ENCODE measurements at regions not wholly inside any gene's neighbourhood (a gene's known extent, or its start where the extent isn't known, plus 50 kb on each side); places are given as distances from the start of the nearest gene placed in this dataset.
"Not testable (repeated sequence)": the region's sequence is repeated elsewhere in the genome, so short reads cannot be mapped to it uniquely, and the experiment has no call there.

- not testable (repeated sequence) for DNase-seq
These were observed 180.1 kb downstream of the PLPPR4 start for GRCh38 chr1:99444211-99444927.

GRCh38 chr1:99445071-99445470 lies 180.8 kb downstream of the PLPPR4 start:
- no peak for DNase-seq

- DNase-seq, result no peak
These were observed 181.2 kb downstream of the PLPPR4 start for GRCh38 chr1:99445486-99445885.

- DNase-seq, result no peak
These were observed 183.4 kb downstream of the PLPPR4 start for GRCh38 chr1:99447721-99448120.

DNA sequence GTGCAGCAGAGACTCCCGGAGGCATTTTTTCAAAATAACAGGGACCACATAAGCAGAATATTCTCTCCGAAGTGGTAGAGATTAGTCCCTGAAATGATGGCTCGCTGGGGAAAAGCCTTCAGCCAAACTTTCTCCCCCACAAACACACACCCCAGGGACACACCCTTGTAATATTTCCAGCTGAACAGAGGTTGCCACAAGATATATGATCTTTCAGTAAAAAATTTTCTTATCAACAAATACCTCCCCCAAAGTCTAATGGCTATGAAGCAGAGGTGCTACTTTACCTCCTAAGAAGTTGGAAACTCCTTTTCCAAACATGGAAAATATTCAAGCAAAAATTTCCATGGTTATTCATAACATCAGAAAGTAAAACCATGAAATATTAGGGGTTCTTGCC lies 190.2 kb upstream of the PALMD start:
- DNase-seq, result no peak

DNA sequence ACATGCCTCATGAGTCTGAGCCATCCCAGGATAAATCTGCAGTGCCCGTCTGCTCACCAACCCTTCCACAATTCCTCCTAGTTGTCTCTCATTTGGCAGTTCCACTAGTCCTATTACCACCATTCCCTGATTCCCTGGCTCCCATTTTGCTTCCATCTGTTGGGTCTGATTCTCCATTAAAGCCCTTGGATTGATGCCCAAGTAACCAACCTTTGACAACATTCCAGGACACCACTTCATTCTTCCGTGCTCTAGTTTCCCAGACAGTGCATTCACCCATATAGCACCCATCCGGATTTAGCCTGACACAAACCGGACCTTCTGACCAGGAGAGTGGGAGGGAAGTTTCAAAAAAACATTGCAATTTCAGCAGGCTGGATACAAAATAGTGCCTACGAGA lies 189.4 kb upstream of the PALMD start:
- DNase-seq, result peak in 1 of 2 experiments; percentile 19

DNA sequence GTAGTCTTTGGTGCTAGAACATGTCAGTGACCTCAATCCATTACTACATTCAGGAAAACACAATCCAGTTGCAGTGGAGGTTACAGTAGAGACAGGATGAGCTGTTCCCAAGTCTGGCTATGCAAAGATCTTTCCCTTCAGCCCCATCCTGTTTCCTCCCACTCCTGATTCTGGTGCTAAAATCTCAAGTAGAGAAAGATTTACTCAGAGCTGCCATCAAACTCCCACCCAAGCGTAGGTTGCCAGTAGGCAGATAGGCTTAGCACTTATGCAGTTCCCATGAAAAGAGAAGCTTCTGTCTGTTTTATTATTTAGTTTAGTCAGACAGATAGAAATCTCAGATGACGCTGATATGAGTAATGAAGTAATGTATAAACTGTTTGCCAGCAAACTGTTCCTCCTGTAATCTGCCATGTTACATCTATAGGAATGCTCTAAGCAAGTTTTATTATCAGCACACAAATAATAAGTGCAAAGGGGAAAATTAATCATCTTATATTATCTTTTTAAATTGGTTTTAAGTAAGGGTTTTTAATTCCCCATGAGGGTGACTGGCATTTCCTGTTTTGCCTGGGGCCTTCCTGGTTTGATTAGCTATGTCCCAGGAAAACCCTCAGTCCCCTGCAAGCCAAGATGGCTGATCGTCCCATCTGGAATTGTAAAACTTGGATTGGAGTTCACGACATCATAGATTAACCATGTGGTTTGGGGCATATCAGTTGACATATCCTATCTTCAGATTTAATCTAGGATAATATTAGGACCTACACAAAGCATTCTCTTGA lies 188.3 kb upstream of the PALMD start:
- no peak for DNase-seq

DNA sequence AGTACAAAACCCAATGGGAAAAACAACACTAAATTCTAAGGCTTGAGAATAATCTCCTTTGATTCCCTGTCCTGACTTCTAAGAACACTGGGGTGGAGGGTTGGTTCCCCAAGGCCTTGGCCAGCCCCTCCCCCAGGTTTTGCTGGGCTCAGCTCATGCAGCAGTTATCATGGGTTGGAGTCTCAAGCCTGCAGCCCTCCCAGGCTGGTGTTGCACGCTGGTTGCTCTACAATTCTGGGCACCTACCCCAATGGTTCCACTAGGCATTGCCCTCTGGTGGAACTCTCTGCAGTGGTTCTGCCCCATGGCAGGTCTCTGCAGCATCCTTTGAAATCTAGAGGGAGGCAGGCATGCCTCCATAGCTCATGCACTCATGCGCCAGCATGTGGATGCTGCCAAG lies 184.4 kb upstream of the PALMD start:
- DNase-seq, result no peak

GRCh38 chr1:99464738-99465137 lies 181.2 kb upstream of the PALMD start:
- DNase-seq, result no peak

GRCh38 chr1:99465176-99465900 lies 180.6 kb upstream of the PALMD start:
- no peak for DNase-seq

DNA sequence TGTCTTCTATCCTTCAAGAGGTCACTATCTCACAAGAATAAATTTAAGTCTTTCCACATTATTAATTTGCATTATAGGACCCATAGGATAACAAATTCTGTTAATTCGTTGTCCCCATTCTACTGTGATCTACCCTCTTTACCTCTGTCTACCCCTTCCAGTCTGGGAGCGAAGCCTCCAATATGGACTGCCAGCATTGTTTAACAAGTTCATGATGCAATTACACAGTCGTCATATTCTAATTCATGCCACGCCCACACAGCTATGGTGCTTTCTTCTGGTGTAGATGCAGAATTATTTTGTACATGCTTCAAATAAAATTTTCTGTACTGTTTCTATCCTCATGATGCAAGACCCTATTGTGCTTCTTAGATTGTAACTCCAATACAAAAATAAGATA lies 178.3 kb upstream of the PALMD start:
- DNase-seq, result no peak

- DNase-seq, result no peak
These were observed 176.4 kb upstream of the PALMD start for GRCh38 chr1:99469550-99469971.

DNA sequence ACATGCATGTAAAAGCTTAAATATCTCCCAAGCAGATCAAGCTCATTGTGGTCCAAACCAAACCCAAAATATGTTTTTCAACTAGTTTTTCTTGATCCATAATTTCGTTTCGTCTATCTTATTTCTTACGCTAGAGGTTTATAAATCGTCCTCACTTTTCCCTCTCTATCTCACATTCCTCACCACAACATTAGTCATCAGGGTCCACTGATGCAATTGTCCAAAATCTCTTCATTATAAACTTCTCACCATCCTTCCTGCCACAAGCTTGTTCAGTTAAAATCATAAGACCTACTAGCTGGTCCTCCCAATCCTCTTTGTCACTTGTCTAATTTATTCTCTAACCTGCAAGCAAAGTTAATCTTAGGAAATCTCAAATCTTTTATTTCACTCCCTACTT lies 173.0 kb upstream of the PALMD start:
- no peak for DNase-seq

DNA sequence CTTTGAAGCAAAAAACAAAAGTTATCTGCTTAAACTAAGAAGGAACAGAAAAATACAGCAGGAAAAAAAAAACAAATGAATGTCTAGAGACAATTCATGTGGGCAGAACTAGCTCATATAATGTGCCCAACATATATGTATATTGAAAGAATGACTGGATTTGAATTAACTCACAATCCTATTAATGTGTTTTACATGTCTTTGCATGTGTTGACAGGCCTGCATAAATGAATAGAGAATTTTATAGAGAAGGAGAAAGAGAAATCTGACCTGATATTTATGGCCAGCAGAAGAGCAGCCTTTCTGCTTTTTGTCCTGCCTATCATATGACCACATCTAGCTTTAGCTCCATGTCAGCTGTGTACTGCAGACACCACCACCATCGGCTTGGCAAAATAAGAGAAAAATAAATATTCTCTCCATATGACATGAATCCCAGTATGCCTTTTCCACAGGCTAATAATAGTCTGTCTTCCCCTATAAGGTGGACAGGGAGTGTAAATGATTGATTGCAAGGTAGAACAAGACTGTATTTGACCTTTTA lies 171.5 kb upstream of the PALMD start:
- no peak for DNase-seq

DNA sequence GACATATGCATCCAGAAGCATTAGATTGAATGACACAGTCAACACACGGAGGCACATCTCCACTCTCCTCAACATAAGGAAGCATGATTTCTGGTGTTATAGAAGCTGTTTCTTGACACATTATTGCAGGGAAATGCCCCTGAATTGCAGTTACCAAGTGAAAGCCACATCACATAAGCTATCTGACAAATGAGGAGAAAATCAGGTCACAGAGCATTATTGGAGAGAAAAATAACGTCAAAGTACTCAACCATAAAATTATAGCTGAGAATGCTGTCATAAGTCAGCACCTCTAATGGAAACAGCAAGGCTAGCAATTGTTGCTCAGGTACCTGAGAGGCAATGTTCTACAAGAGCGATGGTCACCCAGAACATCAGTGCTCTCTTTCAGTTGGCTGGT lies 169.9 kb upstream of the PALMD start:
- DNase-seq, result no peak

GRCh38 chr1:99481391-99481996 lies 164.4 kb upstream of the PALMD start:
- DNase-seq, result no peak

GRCh38 chr1:99482286-99482685 lies 163.6 kb upstream of the PALMD start:
- DNase-seq, result no peak

GRCh38 chr1:99482750-99483149 lies 163.2 kb upstream of the PALMD start:
- no peak for DNase-seq

- DNase-seq, result no peak
These were observed 155.9 kb upstream of the PALMD start for GRCh38 chr1:99490031-99490430.

GRCh38 chr1:99496067-99496466 lies 149.8 kb upstream of the PALMD start:
- DNase-seq, result no peak

DNA sequence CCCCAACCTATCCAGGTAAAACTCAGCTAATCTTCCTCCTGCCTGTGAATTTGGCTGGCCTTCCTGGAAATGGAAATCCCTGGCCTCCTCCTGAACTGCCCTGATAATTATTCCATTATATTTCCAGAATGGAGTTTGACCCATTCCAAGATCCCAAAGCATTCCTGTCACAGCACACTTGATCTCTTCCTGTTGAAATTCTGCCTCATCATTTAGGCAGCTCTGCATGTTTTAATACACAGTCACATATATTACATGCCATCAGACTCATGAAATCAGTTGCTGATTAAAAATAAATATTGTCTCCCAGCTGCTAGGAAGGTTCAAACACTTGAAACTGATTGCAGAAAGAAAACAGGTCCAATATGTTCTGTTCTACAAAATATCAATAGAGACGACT lies 148.2 kb upstream of the PALMD start:
- no peak for DNase-seq

- no peak for DNase-seq
These were observed 145.4 kb upstream of the PALMD start for GRCh38 chr1:99500541-99500940.

- no peak for DNase-seq
These were observed 144.0 kb upstream of the PALMD start for GRCh38 chr1:99501871-99502270.

Data from cerebellar nuclear complex (tissue), 1 donor.